HEK293 (cell line): ENCODE measurements at regions not wholly inside any gene's neighbourhood (a gene's known extent, or its start where the extent isn't known, plus 50 kb on each side); places are given as distances from the start of the nearest gene placed in this dataset.

Experiments
- CTCF ChIA-PET: fragments of 350-600 bp; formaldehyde crosslinking; extraction: SDS; loops from one replicate; lab custom pipeline; 2021; ENCODE audit warnings: antibody characterized with exemption; lab: Yijun Ruan, JAX
- POLR2A ChIA-PET: fragments of 300-600 bp; formaldehyde crosslinking; extraction: SDS; loops from one replicate; lab custom pipeline; 2020; ENCODE audit warnings: antibody characterized with exemption, inconsistent platforms; lab: Yijun Ruan, JAX
- H3K27ac ChIP-seq: fragments of 200-500 bp; sonication (Bioruptor generic); 2 replicates; pipeline ENCODE4 v1.5.1; 2014; ENCODE audit warnings: low read depth, low read length, control low read depth, inconsistent platforms; ENCODE audit errors: extremely low read depth
- H3K36me3 ChIP-seq, 2 experiments: fragments of 200-500 bp in 1 of 2; sonication (Bioruptor generic) in 1 of 2; 1 replicate in 1 of 2; 2 replicates in 1 of 2; pipeline ENCODE4 v1.5.1; 2014 to 2017; ENCODE audit warnings: inconsistent platforms in 2 of 2, low read length in 2 of 2; ENCODE audit not compliant: control insufficient read depth in 2 of 2, insufficient read depth in 1 of 2
- H3K4me1 ChIP-seq: fragments of 200-500 bp; sonication (Bioruptor generic); 2 replicates; pipeline ENCODE4 v1.5.1; 2014; ENCODE audit warnings: mild to moderate bottlenecking, low read length, inconsistent platforms; ENCODE audit not compliant: control insufficient read depth, insufficient read depth
- H3K4me3 ChIP-seq: 2 replicates; pipeline ENCODE4 v1.5.1; 2011; ENCODE audit warnings: low read depth, mild to moderate bottlenecking, control low read depth, low read length, moderate library complexity
- H3K9me3 ChIP-seq: fragments of 200-500 bp; sonication (Bioruptor generic); 2 replicates; pipeline ENCODE4 v1.5.1; 2014; ENCODE audit warnings: low read depth, low read length, inconsistent platforms; ENCODE audit not compliant: control insufficient read depth, insufficient read depth
- EGR2 ChIP-seq: fragments of 450-650 bp; formaldehyde crosslinking; IDR thresholded peaks from 2 replicates; pipeline ENCODE4 v1.5.1; 2016; ENCODE audit warnings: low read depth, missing biosample characterization, missing genetic modification characterization
- FEZF1 ChIP-seq: fragments of 450-650 bp; formaldehyde crosslinking; IDR thresholded peaks from 2 replicates; pipeline ENCODE4 v1.5.1; 2016; ENCODE audit warnings: missing biosample characterization, missing genetic modification characterization
- HOXA7 ChIP-seq: sonication (generic); formaldehyde crosslinking; IDR thresholded peaks from 2 replicates; pipeline ENCODE4 v1.8.1; 2022; ENCODE audit warnings: missing genetic modification reagents, borderline replicate concordance
- PRDM2 ChIP-seq: fragments of 450-650 bp; formaldehyde crosslinking; IDR thresholded peaks from 2 replicates; pipeline ENCODE4 v1.5.1; 2016; ENCODE audit warnings: missing biosample characterization, missing genetic modification characterization, borderline replicate concordance
- SETDB1 ChIP-seq: IDR thresholded peaks from one replicate; pipeline ENCODE4 v1.6.1; 2017; ENCODE audit warnings: mild to moderate bottlenecking, low read length, moderate library complexity, mixed read lengths; ENCODE audit not compliant: insufficient read length
- SP3 ChIP-seq: fragments of 450-650 bp; formaldehyde crosslinking; IDR thresholded peaks from 2 replicates; pipeline ENCODE4 v1.5.1; 2016; ENCODE audit warnings: missing biosample characterization, missing genetic modification characterization
- TRIM28 ChIP-seq: IDR thresholded peaks from 2 replicates; pipeline ENCODE4 v1.6.1; 2011; ENCODE audit warnings: low read length, control low read depth, borderline replicate concordance
- ZBTB21 ChIP-seq: fragments of 450-650 bp; formaldehyde crosslinking; IDR thresholded peaks from 2 replicates; pipeline ENCODE4 v1.5.1; 2017; ENCODE audit warnings: missing biosample characterization, missing genetic modification characterization
- ZNF174 ChIP-seq: fragments of 450-650 bp; formaldehyde crosslinking; IDR thresholded peaks from 2 replicates; pipeline ENCODE4 v1.5.0; 2017; ENCODE audit warnings: missing biosample characterization, mild to moderate bottlenecking, missing genetic modification characterization
- ZNF184 ChIP-seq: fragments of 450-650 bp; IDR thresholded peaks from 2 replicates; pipeline ENCODE4 v1.5.1; 2018; ENCODE audit warnings: missing biosample characterization, mild to moderate bottlenecking, missing genetic modification characterization
- ZNF214 ChIP-seq: fragments of 450-650 bp; formaldehyde crosslinking; IDR thresholded peaks from 2 replicates; pipeline ENCODE4 v1.5.1; 2017; ENCODE audit warnings: missing biosample characterization, mild to moderate bottlenecking, missing genetic modification characterization, borderline replicate concordance
- ZNF362 ChIP-seq: fragments of 450-650 bp; formaldehyde crosslinking; IDR thresholded peaks from 2 replicates; pipeline ENCODE4 v1.5.1; 2016; ENCODE audit warnings: missing biosample characterization, missing genetic modification characterization
- ZNF473 ChIP-seq: fragments of 450-650 bp; formaldehyde crosslinking; IDR thresholded peaks from 2 replicates; pipeline ENCODE4 v1.5.1; 2017; ENCODE audit warnings: missing biosample characterization, missing genetic modification characterization
- ZNF549 ChIP-seq: fragments of 450-650 bp; IDR thresholded peaks from 2 replicates; pipeline ENCODE4 v1.5.1; 2018; ENCODE audit warnings: missing biosample characterization, missing genetic modification characterization, mild to moderate bottlenecking, inconsistent platforms, moderate library complexity
- ZNF558 ChIP-seq: fragments of 450-650 bp; formaldehyde crosslinking; IDR thresholded peaks from 2 replicates; pipeline ENCODE4 v1.5.1; 2016; ENCODE audit warnings: missing biosample characterization, missing genetic modification characterization
- ZNF654 ChIP-seq: fragments of 450-650 bp; formaldehyde crosslinking; IDR thresholded peaks from 2 replicates; pipeline ENCODE4 v1.5.1; 2016; ENCODE audit warnings: low read depth, missing biosample characterization, missing genetic modification characterization
- ZNF658 ChIP-seq: fragments of 450-650 bp; formaldehyde crosslinking; IDR thresholded peaks from 2 replicates; pipeline ENCODE4; 2016; ENCODE audit warnings: missing biosample characterization, missing genetic modification characterization
- ZNF664 ChIP-seq: fragments of 450-650 bp; formaldehyde crosslinking; IDR thresholded peaks from 2 replicates; pipeline ENCODE4 v1.5.1; 2016; ENCODE audit warnings: missing biosample characterization, missing genetic modification characterization
- ZNF677 ChIP-seq: fragments of 450-650 bp; IDR thresholded peaks from 2 replicates; pipeline ENCODE4 v1.5.0; 2018; ENCODE audit warnings: missing biosample characterization, mild to moderate bottlenecking, missing genetic modification characterization, moderate library complexity
- ZNF777 ChIP-seq: fragments of 450-650 bp; formaldehyde crosslinking; IDR thresholded peaks from 2 replicates; pipeline ENCODE4 v1.5.1; 2017; ENCODE audit warnings: missing biosample characterization, missing genetic modification characterization, borderline replicate concordance
- ZNF830 ChIP-seq: fragments of 450-650 bp; IDR thresholded peaks from 2 replicates; pipeline ENCODE4 v1.5.0; 2018; ENCODE audit warnings: missing biosample characterization, missing genetic modification characterization, low read depth, mild to moderate bottlenecking, moderate library complexity
- ZNF837 ChIP-seq: fragments of 450-650 bp; formaldehyde crosslinking; IDR thresholded peaks from 2 replicates; pipeline ENCODE4 v1.5.1; 2016; ENCODE audit warnings: missing biosample characterization, missing genetic modification characterization
- ZSCAN23 ChIP-seq: fragments of 450-650 bp; formaldehyde crosslinking; IDR thresholded peaks from 2 replicates; pipeline ENCODE4 v1.5.1; 2016; ENCODE audit warnings: missing biosample characterization, missing genetic modification characterization
- TF ChIP-seq, protein P1 (sequence below): fragments of 450-650 bp; formaldehyde crosslinking; IDR thresholded peaks from 2 replicates; pipeline ENCODE4 v1.5.1; 2017; ENCODE audit warnings: missing biosample characterization, missing genetic modification characterization

GRCh38 chr3:144085964-144086363 lies 114.3 kb downstream of the DIPK2A start:
- Histone ChIP-seq H3K27ac (no peak overlapping the region), H3K9me3 (no peaks in the 10 kb centered on the region), H3K4me1 (no peaks in the 10 kb centered on the region), H3K4me3 (no peak overlapping the region), H3K36me3 (no peaks in the 10 kb centered on the region)
- TF ChIP-seq ZNF174 (tag by site-specific recombination) (no peak), FEZF1 (0 out of 2 replicates have a peak, but pooled peaks have one; percentile 12), ZNF830 (tag by site-specific recombination) (no peak), ZNF362 (no peak), ZNF777 (tag by site-specific recombination) (no peak)
- ChIA-PET CTCF (no interaction called here), POLR2A (interaction anchor here (1.3 kb wide), 1 partner anchor 114 kb away, joined by 3 read pairs; the partner anchor contains the start of gene DIPK2A)

GRCh38 chr3:144096016-144096415 lies 124.4 kb downstream of the DIPK2A start:
- POLR2A ChIA-PET = no interaction called here
- H3K4me1 ChIP-seq = no peaks in the 10 kb centered on the region
- TF ChIP-seq ZNF549 (tag by site-specific recombination) (no peak), ZNF658 (tag by site-specific recombination) (no peak), HOXA7 (CRISPR knock-in tag) (no peak), ZNF664 (tag by site-specific recombination) (no peak), TRIM28 (no peak), ZNF184 (no peak), SP3 (tag by site-specific recombination) (no peak), ZSCAN23 (tag by site-specific recombination) (no peak), ZNF174 (tag by site-specific recombination) (no peak), EGR2 (tag by site-specific recombination) (no peak), ZNF677 (tag by site-specific recombination) (no peak), ZNF654 (no peak), ZBTB21 (tag by site-specific recombination) (no peak), ZNF214 (no peak), ZNF558 (no peak), SETDB1 (no peak), PRDM2 (tag by site-specific recombination) (no peak), ZNF837 (tag by site-specific recombination) (no peak), ZNF473 (tag by site-specific recombination) (no peak)
- TF ChIP-seq, protein P1, sequence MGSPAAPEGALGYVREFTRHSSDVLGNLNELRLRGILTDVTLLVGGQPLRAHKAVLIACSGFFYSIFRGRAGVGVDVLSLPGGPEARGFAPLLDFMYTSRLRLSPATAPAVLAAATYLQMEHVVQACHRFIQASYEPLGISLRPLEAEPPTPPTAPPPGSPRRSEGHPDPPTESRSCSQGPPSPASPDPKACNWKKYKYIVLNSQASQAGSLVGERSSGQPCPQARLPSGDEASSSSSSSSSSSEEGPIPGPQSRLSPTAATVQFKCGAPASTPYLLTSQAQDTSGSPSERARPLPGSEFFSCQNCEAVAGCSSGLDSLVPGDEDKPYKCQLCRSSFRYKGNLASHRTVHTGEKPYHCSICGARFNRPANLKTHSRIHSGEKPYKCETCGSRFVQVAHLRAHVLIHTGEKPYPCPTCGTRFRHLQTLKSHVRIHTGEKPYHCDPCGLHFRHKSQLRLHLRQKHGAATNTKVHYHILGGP = no peak
- TF ChIP-seq, all 188 proteins: peak for 0
- Histone ChIP-seq H3K27ac (no peak overlapping the region), H3K36me3 (no peaks in the 10 kb centered on the region), H3K4me3 (no peak overlapping the region), H3K9me3 (no peaks in the 10 kb centered on the region)
- CTCF ChIA-PET = no interaction called here
